ENCODE measurements at regions not wholly inside any gene's neighbourhood (a gene's known extent, or its start where the extent isn't known, plus 50 kb on each side); places are given as distances from the start of the nearest gene placed in this dataset.

GRCh38 chr15:36335659-36336058 is 243.8 kb upstream of the CDIN1 start:
- no peak overlapping the region for H3K4me3 Mint-ChIP-seq
- H3K4me1 Mint-ChIP-seq, result no peaks in the 10 kb centered on the region
- ATAC-seq (ENCODE audit: low read depth) (no peak), DNase-seq (no peak)
- Histone ChIP-seq H3K27me3 (replicated peaks in 1 of 4; ENCODE audit: control extremely low read depth in 1 of 4, control insufficient read depth in 3 of 4, insufficient read depth in 4 of 4, low read length in 3 of 4) (no peaks in the 10 kb centered on the region), H3K9ac (ENCODE audit: low read length) (no peak overlapping the region), H3K4me3 (ENCODE audit: control extremely low read depth in 1 of 5, extremely low read depth in 1 of 5, insufficient read depth in 1 of 5, low read depth in 2 of 5, low read length in 4 of 5) (no peak overlapping the region), H3K9me3 (ENCODE audit: control extremely low read depth in 1 of 3, control insufficient read depth in 2 of 3, insufficient read depth in 1 of 3, low read length in 2 of 3) (no peaks in the 10 kb centered on the region), H3K27ac (ENCODE audit: low read length in 2 of 2) (no peak overlapping the region), H2AFZ (ENCODE audit: insufficient read depth, low read depth, low read length, poor library complexity, severe bottlenecking) (no peak overlapping the region), H3K4me2 (replicated peaks; ENCODE audit: low read depth, low read length, poor library complexity, severe bottlenecking) (no peak overlapping the region), H3K36me3 (replicated peaks in 1 of 2; ENCODE audit: control extremely low read depth in 1 of 2, control insufficient read depth in 1 of 2, extremely low read depth in 1 of 2, insufficient read depth in 2 of 2, low read length in 1 of 2) (no peaks in the 10 kb centered on the region), H3K79me2 (ENCODE audit: control insufficient read depth, insufficient read depth, low read length) (no peaks in the 10 kb centered on the region), H4K20me1 (ENCODE audit: control insufficient read depth, insufficient read depth, low read length, poor library complexity, severe bottlenecking) (no peaks in the 10 kb centered on the region), H3K4me1 (ENCODE audit: control insufficient read depth in 2 of 2, insufficient read depth in 2 of 2, low read length in 2 of 2) (no peaks in the 10 kb centered on the region)
- intact Hi-C loops (cut with micrococcal nuclease), result no loop called here
- TF ChIP-seq EZH2 (IDR thresholded peaks at IDR 0.05; ENCODE audit: borderline replicate concordance, insufficient read depth, low read depth, low read length, poor library complexity, severe bottlenecking) (no peak), CTCF (IDR thresholded peaks at IDR 0.05) (no peak)
- H3K27ac Mint-ChIP-seq, result no peak overlapping the region
- H3K27me3 Mint-ChIP-seq, result no peaks in the 10 kb centered on the region
- no peaks in the 10 kb centered on the region for H3K9me3 Mint-ChIP-seq (ENCODE audit: insufficient read depth)
- no CpG with 5 or more reads among the region's 1 CpG for WGBS (ENCODE audit: insufficient coverage)
- CTCF ChIA-PET, result no interaction called here
- POLR2A ChIA-PET, result no interaction called here

GRCh38 chr15:36344887-36345286 is 234.5 kb upstream of the CDIN1 start:
- DNase-seq, result no peak
- 58% methylated on average over 2 of the region's 2 CpGs for WGBS (ENCODE audit: insufficient coverage)
- no peak for ATAC-seq (ENCODE audit: low read depth)
- Mint-ChIP-seq H3K9me3 (ENCODE audit: insufficient read depth) (no peaks in the 10 kb centered on the region), H3K4me3 (no peak overlapping the region), H3K27ac (no peak overlapping the region), H3K4me1 (no peaks in the 10 kb centered on the region), H3K27me3 (no peaks in the 10 kb centered on the region)
- intact Hi-C loops (cut with micrococcal nuclease), result no loop called here
- Histone ChIP-seq H3K36me3 (replicated peaks in 1 of 2; ENCODE audit: control extremely low read depth in 1 of 2, control insufficient read depth in 1 of 2, extremely low read depth in 1 of 2, insufficient read depth in 2 of 2, low read length in 1 of 2) (no peaks in the 10 kb centered on the region), H3K9ac (ENCODE audit: low read length) (no peak overlapping the region), H2AFZ (ENCODE audit: insufficient read depth, low read depth, low read length, poor library complexity, severe bottlenecking) (no peak overlapping the region), H3K27me3 (replicated peaks in 1 of 4; ENCODE audit: control extremely low read depth in 1 of 4, control insufficient read depth in 3 of 4, insufficient read depth in 4 of 4, low read length in 3 of 4) (no peaks in the 10 kb centered on the region), H3K4me1 (ENCODE audit: control insufficient read depth in 2 of 2, insufficient read depth in 2 of 2, low read length in 2 of 2) (no peaks in the 10 kb centered on the region), H3K4me3 (ENCODE audit: control extremely low read depth in 1 of 5, extremely low read depth in 1 of 5, insufficient read depth in 1 of 5, low read depth in 2 of 5, low read length in 4 of 5) (no peak overlapping the region), H3K9me3 (ENCODE audit: control extremely low read depth in 1 of 3, control insufficient read depth in 2 of 3, insufficient read depth in 1 of 3, low read length in 2 of 3) (no peaks in the 10 kb centered on the region), H3K27ac (ENCODE audit: low read length in 2 of 2) (no peak overlapping the region), H4K20me1 (ENCODE audit: control insufficient read depth, insufficient read depth, low read length, poor library complexity, severe bottlenecking) (no peaks in the 10 kb centered on the region), H3K4me2 (replicated peaks; ENCODE audit: low read depth, low read length, poor library complexity, severe bottlenecking) (no peak overlapping the region), H3K79me2 (ENCODE audit: control insufficient read depth, insufficient read depth, low read length) (no peaks in the 10 kb centered on the region)
- POLR2A ChIA-PET, result no interaction called here
- TF ChIP-seq EZH2 (IDR thresholded peaks at IDR 0.05; ENCODE audit: borderline replicate concordance, insufficient read depth, low read depth, low read length, poor library complexity, severe bottlenecking) (no peak), CTCF (IDR thresholded peaks at IDR 0.05) (no peak)
- CTCF ChIA-PET, result no interaction called here
